ENCODE measurements at regions not wholly inside any gene's neighbourhood (a gene's known extent, or its start where the extent isn't known, plus 50 kb on each side); places are given as distances from the start of the nearest gene placed in this dataset.
"Not testable (repeated sequence)": the region's sequence is repeated elsewhere in the genome, so short reads cannot be mapped to it uniquely, and the experiment has no call there.

GRCh38 chr2:225748609-225749008 is 349.1 kb downstream of the NYAP2 start:
- Mint-ChIP-seq H3K27me3 (ENCODE audit: unreplicated experiment) (no peaks in the 10 kb centered on the region), H3K4me3 (ENCODE audit: unreplicated experiment) (no peak overlapping the region), H3K27ac (ENCODE audit: unreplicated experiment) (no peak overlapping the region), H3K9me3 (ENCODE audit: unreplicated experiment) (no peaks in the 10 kb centered on the region), H3K4me1 (ENCODE audit: unreplicated experiment) (no peaks in the 10 kb centered on the region), H3K36me3 (ENCODE audit: low read depth, unreplicated experiment) (no peaks in the 10 kb centered on the region)
- DNase-seq (ENCODE audit: low spot score): no peak
- TF ChIP-seq CTCF (IDR thresholded peaks at IDR 0.05; ENCODE audit: unreplicated experiment): no peak

- H3K27me3 Mint-ChIP-seq (ENCODE audit: unreplicated experiment); H3K4me1 Mint-ChIP-seq (ENCODE audit: unreplicated experiment); H3K9me3 Mint-ChIP-seq (ENCODE audit: unreplicated experiment); H3K27ac Mint-ChIP-seq (ENCODE audit: unreplicated experiment); H3K36me3 Mint-ChIP-seq (ENCODE audit: low read depth, unreplicated experiment); H3K4me3 Mint-ChIP-seq (ENCODE audit: unreplicated experiment); DNase-seq (ENCODE audit: low spot score): not testable (repeated sequence)
Measured at GRCh38 chr2:225743996-225744395, 344.5 kb downstream of the NYAP2 start.

- no peak overlapping the region for H3K4me3 Mint-ChIP-seq (ENCODE audit: unreplicated experiment)
- H3K4me1 Mint-ChIP-seq (ENCODE audit: unreplicated experiment): no peaks in the 10 kb centered on the region
- H3K36me3 Mint-ChIP-seq (ENCODE audit: low read depth, unreplicated experiment): no peaks in the 10 kb centered on the region
- no peaks in the 10 kb centered on the region for H3K27me3 Mint-ChIP-seq (ENCODE audit: unreplicated experiment)
- DNase-seq (ENCODE audit: low spot score): no peak
- H3K9me3 Mint-ChIP-seq (ENCODE audit: unreplicated experiment): no peaks in the 10 kb centered on the region
- TF ChIP-seq CTCF (IDR thresholded peaks at IDR 0.05; ENCODE audit: unreplicated experiment): no peak
- no peak overlapping the region for H3K27ac Mint-ChIP-seq (ENCODE audit: unreplicated experiment)
Measured at GRCh38 chr2:225742487-225742886, 343.0 kb downstream of the NYAP2 start.

GRCh38 chr2:225740086-225740485 is 340.6 kb downstream of the NYAP2 start:
- no peak for DNase-seq (ENCODE audit: low spot score)
- no peak for TF ChIP-seq CTCF (IDR thresholded peaks at IDR 0.05; ENCODE audit: unreplicated experiment)
- Mint-ChIP-seq H3K4me3 (ENCODE audit: unreplicated experiment) (no peak overlapping the region), H3K4me1 (ENCODE audit: unreplicated experiment) (no peaks in the 10 kb centered on the region), H3K27me3 (ENCODE audit: unreplicated experiment) (no peaks in the 10 kb centered on the region), H3K27ac (ENCODE audit: unreplicated experiment) (no peak overlapping the region), H3K9me3 (ENCODE audit: unreplicated experiment) (no peaks in the 10 kb centered on the region), H3K36me3 (ENCODE audit: low read depth, unreplicated experiment) (no peaks in the 10 kb centered on the region)

GRCh38 chr2:225739328-225739727 is 339.8 kb downstream of the NYAP2 start:
- Mint-ChIP-seq H3K27ac (ENCODE audit: unreplicated experiment) (no peak overlapping the region), H3K4me1 (ENCODE audit: unreplicated experiment) (no peaks in the 10 kb centered on the region), H3K4me3 (ENCODE audit: unreplicated experiment) (no peak overlapping the region)

More at GRCh38 chr2:225739328-225739727, 339.8 kb downstream of the NYAP2 start:
- H3K36me3 Mint-ChIP-seq (ENCODE audit: low read depth, unreplicated experiment): no peaks in the 10 kb centered on the region
- H3K27me3 Mint-ChIP-seq (ENCODE audit: unreplicated experiment): no peaks in the 10 kb centered on the region
- no peak for DNase-seq (ENCODE audit: low spot score)
- H3K9me3 Mint-ChIP-seq (ENCODE audit: unreplicated experiment): no peaks in the 10 kb centered on the region
- TF ChIP-seq CTCF (IDR thresholded peaks at IDR 0.05; ENCODE audit: unreplicated experiment): no peak

Data from endothelial cell (in vitro differentiated cells).